ENCODE measurements at regions not wholly inside any gene's neighbourhood (a gene's known extent, or its start where the extent isn't known, plus 50 kb on each side); places are given as distances from the start of the nearest gene placed in this dataset.

DNA sequence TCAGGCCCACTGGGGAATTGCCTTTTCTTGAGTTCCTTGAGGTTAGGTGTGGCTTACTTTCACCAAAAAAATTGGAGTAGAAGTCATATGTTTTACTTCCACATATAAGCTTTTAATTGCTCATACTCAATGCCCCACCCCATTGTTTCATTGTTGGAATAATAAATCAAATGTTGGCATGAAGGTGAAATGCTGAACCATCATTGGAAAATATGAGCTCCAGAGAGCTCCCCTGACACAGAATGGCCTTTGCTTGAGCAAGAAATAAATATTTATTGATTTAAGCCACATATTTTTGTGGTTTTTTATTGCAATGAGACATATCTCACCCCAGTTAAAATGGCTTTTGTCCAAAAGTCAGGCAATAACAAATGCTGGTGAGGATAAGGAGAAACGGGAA, 167.3 kb upstream of the SRD5A2 start:
- Histone ChIP-seq H3K4me1 (no peaks in the 10 kb centered on the region), H3K27ac (no peak overlapping the region), H3K27me3 (no peaks in the 10 kb centered on the region), H3K4me3 (no peak overlapping the region), H3K36me3 (no peaks in the 10 kb centered on the region), H3K9me3 (peaks cover 0 to 24% (median 0%) of the 10 kb centered on the region in 3 donors)
- no peak for ATAC-seq
- WGBS, 2 donors (ENCODE audit: low coverage in 1 of 2) = 83 to 86% methylated on average over 1 of the region's 1 CpG
- TF ChIP-seq EP300 (IDR thresholded peaks at IDR 0.05) (no peak), POLR2AphosphoS5 (IDR thresholded peaks at IDR 0.05) (no peak), CTCF (IDR thresholded peaks at IDR 0.05) (no peak), POLR2A (IDR thresholded peaks at IDR 0.05) (no peak)

- no peak for ATAC-seq
- H3K4me1 ChIP-seq = no peaks in the 10 kb centered on the region
- 80 to 89% methylated on average over 3 of the region's 3 CpGs for WGBS, 2 donors (ENCODE audit: low coverage in 1 of 2)
- H3K27ac ChIP-seq = no peak overlapping the region
- no peak overlapping the region for H3K4me3 ChIP-seq
- TF ChIP-seq EP300 (IDR thresholded peaks at IDR 0.05) = no peak
- TF ChIP-seq POLR2AphosphoS5 (IDR thresholded peaks at IDR 0.05) = no peak
- TF ChIP-seq CTCF (IDR thresholded peaks at IDR 0.05) = no peak
- no peak for TF ChIP-seq POLR2A (IDR thresholded peaks at IDR 0.05)
- H3K36me3 ChIP-seq = no peaks in the 10 kb centered on the region
- no peaks in the 10 kb centered on the region for H3K27me3 ChIP-seq
- no peaks in the 10 kb centered on the region for H3K9me3 ChIP-seq
These were observed 158.4 kb upstream of the SRD5A2 start for GRCh38 chr2:31739161-31739560.

GRCh38 chr2:31736695-31737454, 156.1 kb upstream of the SRD5A2 start:
- Histone ChIP-seq H3K27me3 (no peaks in the 10 kb centered on the region), H3K36me3 (no peaks in the 10 kb centered on the region), H3K4me3 (no peak overlapping the region), H3K27ac (no peak overlapping the region), H3K4me1 (no peaks in the 10 kb centered on the region), H3K9me3 (no peaks in the 10 kb centered on the region)
- TF ChIP-seq CTCF (IDR thresholded peaks at IDR 0.05) (no peak), EP300 (IDR thresholded peaks at IDR 0.05) (no peak), POLR2AphosphoS5 (IDR thresholded peaks at IDR 0.05) (no peak), POLR2A (IDR thresholded peaks at IDR 0.05) (no peak)
- ATAC-seq = no peak
- WGBS, 2 donors (ENCODE audit: low coverage in 1 of 2) = 71 to 78% methylated on average over 6 of the region's 6 CpGs

DNA sequence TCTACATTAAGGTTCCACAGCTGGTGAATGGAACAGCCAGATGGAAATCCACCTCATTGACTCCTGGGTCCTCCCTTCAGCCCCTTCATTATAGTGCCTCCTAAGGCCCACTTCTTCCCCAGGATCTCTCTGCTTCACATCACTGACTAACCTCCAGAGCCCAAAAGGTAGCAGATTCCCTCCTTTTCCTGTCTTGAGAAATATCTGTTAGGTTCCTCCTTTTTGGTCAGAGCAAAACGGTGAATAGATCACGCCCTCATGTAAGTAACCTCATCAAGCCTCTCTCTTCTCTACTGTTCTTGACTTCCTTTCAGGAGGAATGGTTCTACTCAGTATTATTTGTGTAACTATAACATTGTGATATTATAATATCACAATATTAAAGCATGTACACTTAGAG, 155.0 kb upstream of the SRD5A2 start:
- H3K27me3 ChIP-seq = no peaks in the 10 kb centered on the region
- H3K27ac ChIP-seq = no peak overlapping the region
- 73 to 78% methylated on average over 2 of the region's 2 CpGs for WGBS, 2 donors (ENCODE audit: low coverage in 1 of 2)
- TF ChIP-seq CTCF (IDR thresholded peaks at IDR 0.05) (no peak), POLR2AphosphoS5 (IDR thresholded peaks at IDR 0.05) (no peak), POLR2A (IDR thresholded peaks at IDR 0.05) (no peak), EP300 (IDR thresholded peaks at IDR 0.05) (no peak)
- no peak overlapping the region for H3K4me3 ChIP-seq
- ATAC-seq = no peak
- no peaks in the 10 kb centered on the region for H3K4me1 ChIP-seq
- H3K36me3 ChIP-seq = no peaks in the 10 kb centered on the region
- no peaks in the 10 kb centered on the region for H3K9me3 ChIP-seq

DNA sequence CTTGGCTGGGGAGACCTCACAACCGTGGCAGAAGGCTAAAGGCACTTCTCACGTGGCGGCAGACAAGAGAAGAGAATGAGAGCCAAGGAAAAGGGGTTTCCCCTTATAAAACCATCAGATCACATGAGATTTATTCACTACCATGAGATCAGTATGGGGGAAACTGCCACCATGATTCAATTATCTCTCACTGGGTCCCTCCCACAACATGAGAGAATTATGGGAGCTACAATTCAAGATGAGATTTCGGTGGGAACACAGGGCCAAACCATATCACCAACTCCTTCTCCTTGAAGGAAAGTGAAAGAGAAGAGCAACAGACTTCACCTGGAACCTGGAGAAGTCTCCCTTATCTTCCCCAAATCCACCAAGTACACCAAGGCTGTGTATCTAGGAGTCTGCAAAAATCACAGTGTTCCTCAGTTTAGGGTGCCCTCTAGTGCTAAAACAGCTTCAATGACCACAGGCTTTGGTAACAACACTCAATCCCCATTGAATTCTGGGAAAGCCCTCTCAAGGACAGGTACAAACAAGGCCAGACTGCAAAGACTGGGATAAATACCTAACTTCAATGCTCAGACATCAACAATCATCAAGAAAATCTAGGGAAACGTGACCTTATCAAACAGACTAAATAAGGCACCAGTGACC, 148.8 kb upstream of the SRD5A2 start:
- no peaks in the 10 kb centered on the region for H3K27me3 ChIP-seq
- 68 to 76% methylated on average over 5 of the region's 5 CpGs for WGBS, 2 donors (ENCODE audit: low coverage in 1 of 2)

More for the DNA sequence above, 148.8 kb upstream of the SRD5A2 start:
- TF ChIP-seq CTCF (IDR thresholded peaks at IDR 0.05) = no peak
- TF ChIP-seq POLR2AphosphoS5 (IDR thresholded peaks at IDR 0.05) = no peak
- no peak for TF ChIP-seq EP300 (IDR thresholded peaks at IDR 0.05)
- TF ChIP-seq POLR2A (IDR thresholded peaks at IDR 0.05) = no peak
- H3K9me3 ChIP-seq = no peaks in the 10 kb centered on the region
- H3K4me1 ChIP-seq = no peaks in the 10 kb centered on the region
- no peak for ATAC-seq
- no peak overlapping the region for H3K4me3 ChIP-seq
- H3K36me3 ChIP-seq = no peaks in the 10 kb centered on the region
- H3K27ac ChIP-seq = no peak overlapping the region
